SK-N-MC (cell line): ENCODE measurements at regions not wholly inside any gene's neighbourhood (a gene's known extent, or its start where the extent isn't known, plus 50 kb on each side); places are given as distances from the start of the nearest gene placed in this dataset.

Source experiments
- DNase-seq: peaks from one replicate; pipeline ENCODE4 v3.0.0-alpha.2; 2011; ENCODE audit warnings: low read depth, low spot score
- H3K27ac ChIP-seq: fragments of 200-600 bp; sonication (generic); 2 replicates; pipeline ENCODE4 v1.5.1; 2016; ENCODE audit warnings: mixed run types
- H3K36me3 ChIP-seq: fragments of 200-600 bp; sonication (generic); 2 replicates; pipeline ENCODE4 v1.6.1; 2017; ENCODE audit warnings: antibody characterized with exemption, low read length, mixed read lengths; ENCODE audit not compliant: insufficient read depth
- H3K4me3 ChIP-seq: fragments of 200-600 bp; sonication (generic); 2 replicates; pipeline ENCODE4 v1.5.1; 2016
- H3K9ac ChIP-seq: fragments of 200-600 bp; sonication (generic); 2 replicates; pipeline ENCODE4 v1.8.0; 2017; ENCODE audit warnings: mixed run types, mixed read lengths; ENCODE audit not compliant: insufficient read length
- H3K9me3 ChIP-seq: fragments of 200-600 bp; sonication (generic); 2 replicates; pipeline ENCODE4 v1.6.1; 2017; ENCODE audit warnings: low read depth, mild to moderate bottlenecking, antibody characterized with exemption, low read length, moderate library complexity, mixed read lengths
- EZH2 ChIP-seq: fragments of 200-600 bp; sonication (generic); IDR thresholded peaks from one replicate; pipeline ENCODE4 v1.6.1; 2017; ENCODE audit warnings: antibody characterized with exemption
- FOXP2 ChIP-seq: optimal IDR thresholded peaks from 2 replicates; pipeline ENCODE3; 2011; ENCODE audit warnings: mild to moderate bottlenecking, moderate library complexity; ENCODE audit not compliant: insufficient read depth; ENCODE audit errors: extremely low read length, control extremely low read depth
- POLR2AphosphoS5 ChIP-seq: IDR thresholded peaks from 2 replicates; pipeline ENCODE4 v1.6.1; 2012; ENCODE audit warnings: mild to moderate bottlenecking, low read depth, low read length, borderline replicate concordance

DNA sequence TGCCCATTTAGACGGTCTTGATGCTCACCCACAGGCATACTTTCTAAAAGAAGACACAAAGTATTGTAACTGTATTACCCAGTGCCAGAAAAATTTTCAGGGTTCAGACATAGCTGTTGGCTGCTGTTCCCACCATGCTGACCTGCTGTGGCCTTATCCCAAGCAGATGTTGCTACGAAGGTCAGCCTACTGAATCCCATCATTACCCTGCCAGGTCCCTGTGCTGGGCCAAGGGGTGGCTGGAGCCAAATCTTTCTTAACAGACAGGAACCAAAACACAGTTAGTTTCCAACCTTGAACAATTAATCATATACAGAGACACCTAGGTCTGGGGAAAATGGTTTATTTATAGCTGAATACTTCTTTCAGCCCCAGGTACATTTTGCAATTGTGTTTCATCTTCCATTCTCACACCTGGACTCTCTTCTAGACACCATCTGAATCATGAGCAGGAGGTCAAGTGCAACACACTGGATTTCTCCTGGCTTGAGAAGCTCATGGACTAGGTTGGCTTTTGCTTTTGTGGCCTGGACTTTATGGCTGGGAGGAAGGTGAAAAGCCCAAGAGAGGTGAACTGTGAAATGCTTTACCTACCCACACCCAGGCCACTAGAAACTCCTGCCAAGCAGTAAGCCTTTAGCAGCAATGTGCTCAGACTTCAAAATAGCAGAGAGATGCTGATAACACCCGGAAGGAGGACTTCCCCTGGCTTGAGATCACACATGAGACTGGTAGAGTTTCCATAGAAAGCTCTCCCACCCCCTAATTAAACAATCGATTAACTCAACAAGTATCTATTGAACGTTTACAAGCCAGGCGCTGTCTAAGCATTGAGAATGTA is 150.1 kb downstream of the SUDS3 start:
- no peaks in the 10 kb centered on the region for H3K9me3 ChIP-seq
- TF ChIP-seq FOXP2 (no peak), POLR2AphosphoS5 (no peak), EZH2 (no peak)
- H3K4me3 ChIP-seq: no peak overlapping the region
- H3K9ac ChIP-seq: no peak overlapping the region
- H3K36me3 ChIP-seq: no peaks in the 10 kb centered on the region
- no peak for DNase-seq
- no peak overlapping the region for H3K27ac ChIP-seq

DNA sequence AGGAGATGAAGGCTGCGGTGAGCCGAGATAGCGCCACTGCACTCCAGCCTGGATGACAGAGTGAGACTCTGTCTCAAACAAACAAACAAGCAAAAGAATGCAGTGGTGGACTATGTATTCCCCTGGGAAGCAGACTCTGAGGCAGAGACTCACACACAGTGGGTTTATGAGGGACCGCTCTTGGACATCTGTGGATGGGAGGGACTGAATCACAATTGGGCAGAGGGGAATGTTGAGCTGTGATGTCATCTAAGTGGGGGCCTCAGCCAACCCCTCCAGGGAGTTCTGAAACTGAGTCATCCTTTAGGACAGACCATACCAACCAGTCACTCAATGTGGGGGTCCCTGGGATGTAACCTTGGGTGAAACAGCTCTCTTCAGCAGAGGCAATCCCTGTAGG is 151.0 kb downstream of the SUDS3 start:
- no peak for DNase-seq
- Histone ChIP-seq H3K36me3 (no peaks in the 10 kb centered on the region), H3K9me3 (no peaks in the 10 kb centered on the region), H3K9ac (no peak overlapping the region), H3K4me3 (no peak overlapping the region), H3K27ac (no peak overlapping the region)
- TF ChIP-seq FOXP2 (no peak), POLR2AphosphoS5 (no peak), EZH2 (no peak)

DNA sequence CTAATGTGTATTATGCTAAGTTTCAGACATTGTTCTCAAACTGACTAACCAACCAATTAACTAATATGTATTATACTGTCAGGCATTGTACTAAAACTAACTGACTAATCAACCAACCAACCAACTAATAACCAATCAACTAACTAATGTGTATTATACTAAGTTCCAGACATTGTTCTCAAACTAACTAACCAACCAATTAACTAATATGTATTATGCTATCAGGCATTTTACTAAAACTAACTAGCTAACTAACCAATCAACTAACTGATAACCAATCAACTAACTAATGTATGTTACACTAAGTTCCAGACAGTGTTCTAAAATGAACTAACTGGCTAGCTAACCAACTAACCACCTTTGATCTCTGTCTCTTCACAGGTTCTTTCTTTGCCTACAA is 152.3 kb downstream of the SUDS3 start:
- Histone ChIP-seq H3K36me3 (no peaks in the 10 kb centered on the region), H3K9me3 (no peaks in the 10 kb centered on the region), H3K27ac (no peak overlapping the region), H3K4me3 (no peak overlapping the region), H3K9ac (no peak overlapping the region)
- DNase-seq: no peak
- TF ChIP-seq POLR2AphosphoS5 (no peak), FOXP2 (no peak), EZH2 (no peak)

DNA sequence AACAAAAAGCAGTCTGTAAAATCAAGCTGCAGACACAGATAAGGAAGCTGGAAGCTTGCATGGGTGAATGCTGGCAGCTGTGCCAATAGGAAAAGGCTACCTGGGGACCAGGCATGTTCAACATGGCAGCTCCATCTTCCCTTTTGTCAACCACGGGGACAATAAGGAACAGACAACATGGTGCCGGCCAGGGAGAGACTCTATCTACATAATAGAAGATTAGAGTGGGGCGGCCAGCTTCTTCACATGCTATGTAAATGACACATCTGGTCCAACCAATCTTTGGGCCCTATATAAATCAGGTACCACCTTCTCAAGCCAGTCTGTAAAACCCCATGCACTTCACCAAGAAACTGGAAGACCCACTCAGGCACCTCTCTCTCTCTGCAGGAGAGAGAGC is 157.6 kb downstream of the SUDS3 start:
- no peaks in the 10 kb centered on the region for H3K9me3 ChIP-seq
- no peak overlapping the region for H3K9ac ChIP-seq
- no peak overlapping the region for H3K27ac ChIP-seq
- no peak for DNase-seq
- TF ChIP-seq EZH2 (no peak), POLR2AphosphoS5 (no peak), FOXP2 (no peak)
- H3K4me3 ChIP-seq: no peak overlapping the region
- no peaks in the 10 kb centered on the region for H3K36me3 ChIP-seq

DNA sequence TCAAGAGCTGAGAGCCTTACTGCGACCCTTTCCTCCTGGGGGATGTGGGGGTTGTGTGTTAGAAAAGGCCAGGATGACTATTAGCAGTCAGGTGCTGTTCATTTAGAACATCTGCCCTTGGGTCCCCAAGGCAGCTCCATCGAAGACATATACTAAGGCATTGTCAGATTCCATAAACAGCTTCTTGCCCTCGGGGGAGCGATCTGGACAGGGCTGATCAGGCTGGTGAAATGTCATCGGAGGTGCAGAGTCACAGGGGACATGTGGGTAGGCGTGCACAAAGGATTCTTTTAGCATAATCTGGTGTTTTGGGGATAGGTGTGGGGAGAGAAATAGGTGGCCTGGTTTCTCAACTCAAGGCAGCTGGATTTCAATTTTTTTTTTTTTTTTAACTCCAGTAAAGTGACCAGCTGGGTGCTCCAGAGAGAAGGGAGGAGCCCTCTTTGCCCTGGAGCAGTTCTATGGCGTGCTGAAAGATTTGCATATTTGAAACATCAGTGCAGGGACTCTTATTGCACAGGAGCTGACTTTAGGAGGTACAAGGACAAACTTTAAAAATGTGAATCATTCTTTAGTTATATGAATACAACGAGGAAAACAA is 160.1 kb downstream of the SUDS3 start:
- Histone ChIP-seq H3K36me3 (no peaks in the 10 kb centered on the region), H3K9me3 (no peaks in the 10 kb centered on the region), H3K27ac (no peak overlapping the region), H3K9ac (no peak overlapping the region), H3K4me3 (no peak overlapping the region)
- TF ChIP-seq EZH2: no peak
- TF ChIP-seq FOXP2: no peak
- TF ChIP-seq POLR2AphosphoS5: no peak
- DNase-seq: no peak

DNA sequence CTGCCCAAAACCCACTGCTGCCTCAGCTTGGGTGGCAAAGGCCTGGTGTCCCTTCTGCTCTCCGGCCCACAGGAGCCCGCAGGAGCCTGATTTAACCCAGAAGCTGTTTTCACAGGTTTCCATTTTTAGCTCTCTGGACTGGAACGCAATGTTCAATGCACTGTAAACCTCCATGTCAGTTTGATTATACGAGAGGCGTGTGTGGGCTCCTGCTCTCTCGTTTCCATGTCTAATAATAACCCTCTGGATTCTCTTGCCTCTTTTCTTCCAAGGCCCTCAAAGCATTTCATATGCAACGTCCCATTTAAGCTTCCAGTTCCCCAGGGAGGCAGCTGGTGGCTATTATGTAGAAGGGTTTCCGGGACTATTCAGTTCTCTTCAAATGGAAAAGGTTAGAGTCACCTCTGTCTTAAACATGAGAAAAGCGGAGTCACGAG is 161.1 kb downstream of the SUDS3 start:
- H3K36me3 ChIP-seq: no peaks in the 10 kb centered on the region
- no peaks in the 10 kb centered on the region for H3K9me3 ChIP-seq
- TF ChIP-seq POLR2AphosphoS5 (no peak), EZH2 (no peak), FOXP2 (no peak)
- H3K27ac ChIP-seq: no peak overlapping the region
- no peak for DNase-seq
- no peak overlapping the region for H3K4me3 ChIP-seq
- no peak overlapping the region for H3K9ac ChIP-seq

DNA sequence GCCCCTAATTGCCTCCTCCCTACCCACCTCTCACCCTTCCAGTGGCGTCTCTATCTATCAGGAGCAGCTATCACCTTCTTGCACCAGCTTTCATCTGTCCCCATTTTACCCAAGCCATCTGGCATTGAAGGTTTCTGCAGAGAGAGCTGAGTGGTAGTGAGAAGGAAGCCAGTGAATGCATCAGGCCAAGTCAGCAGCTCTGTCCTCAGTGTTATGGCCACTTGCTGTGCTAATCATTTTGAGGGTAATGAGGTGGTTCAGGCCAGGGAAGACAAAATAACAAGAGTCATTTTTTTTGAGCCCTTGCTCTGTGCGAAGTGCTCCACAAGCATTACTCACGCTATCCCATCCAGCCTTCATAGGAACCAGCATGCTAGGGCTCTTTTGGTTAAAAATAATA is 164.7 kb downstream of the SUDS3 start:
- H3K27ac ChIP-seq: no peak overlapping the region
- no peak overlapping the region for H3K4me3 ChIP-seq
- TF ChIP-seq POLR2AphosphoS5: no peak
- no peak for TF ChIP-seq FOXP2
- TF ChIP-seq EZH2: no peak
- H3K36me3 ChIP-seq: no peaks in the 10 kb centered on the region
- no peak overlapping the region for H3K9ac ChIP-seq
- H3K9me3 ChIP-seq: no peaks in the 10 kb centered on the region
- no peak for DNase-seq

DNA sequence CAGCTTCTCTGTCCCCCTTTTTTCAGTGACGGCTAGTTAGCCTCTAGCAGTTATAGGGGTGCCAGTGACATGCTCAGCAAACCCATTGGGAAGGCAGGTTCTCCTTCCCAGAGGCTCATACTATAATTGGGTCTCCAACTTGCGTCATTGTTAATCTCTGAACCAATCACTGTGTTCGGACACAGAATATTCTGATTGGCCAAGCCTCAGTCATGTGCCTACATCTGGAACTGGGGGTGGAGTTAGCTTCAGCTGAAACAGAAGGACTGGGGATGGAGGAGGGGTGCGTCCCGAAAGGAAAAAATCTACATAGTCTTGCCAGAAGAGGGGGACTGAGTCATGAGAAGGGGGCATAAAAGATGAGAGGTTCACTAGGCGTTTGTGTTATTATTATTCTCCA is 165.6 kb downstream of the SUDS3 start:
- DNase-seq: no peak

DNA sequence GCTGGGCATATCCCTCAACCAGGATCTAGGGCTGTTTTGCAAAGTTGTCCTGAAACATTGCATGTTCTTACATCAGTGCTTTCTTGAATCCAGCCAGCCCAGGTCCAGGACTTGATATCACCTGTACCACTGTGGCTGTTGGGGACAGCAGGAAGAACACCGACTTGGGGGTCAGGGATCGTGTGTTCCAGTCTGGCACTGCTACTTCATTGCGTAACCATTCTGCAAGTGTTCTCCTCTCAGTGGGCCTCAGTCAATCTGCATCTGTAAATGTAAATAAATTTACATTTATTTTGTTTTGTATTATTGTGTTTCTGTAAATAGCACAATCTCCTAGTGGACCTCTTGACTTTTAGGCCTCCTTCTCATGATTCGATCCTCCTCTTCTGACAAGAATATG is 167.3 kb downstream of the SUDS3 start:
- Histone ChIP-seq H3K4me3 (no peak overlapping the region), H3K36me3 (no peaks in the 10 kb centered on the region), H3K27ac (no peak overlapping the region), H3K9me3 (no peaks in the 10 kb centered on the region), H3K9ac (no peak overlapping the region)
- TF ChIP-seq POLR2AphosphoS5 (no peak), EZH2 (no peak), FOXP2 (no peak)
- DNase-seq: no peak

More for the DNA sequence above, 165.6 kb downstream of the SUDS3 start:
- Histone ChIP-seq H3K9ac (no peak overlapping the region), H3K4me3 (no peak overlapping the region), H3K9me3 (no peaks in the 10 kb centered on the region), H3K36me3 (no peaks in the 10 kb centered on the region), H3K27ac (no peak overlapping the region)
- no peak for TF ChIP-seq POLR2AphosphoS5
- no peak for TF ChIP-seq FOXP2
- no peak for TF ChIP-seq EZH2
